Stomach (tissue), 8 donors: ENCODE measurements at regions not wholly inside any gene's neighbourhood (a gene's known extent, or its start where the extent isn't known, plus 50 kb on each side); places are given as distances from the start of the nearest gene placed in this dataset.

Experiments
- DNase-seq, 2 donors: peaks; one replicate each; pipeline versions ENCODE4 v3.0.0 to v3.0.0-alpha.2; 2013 to 2019
- H3K27ac ChIP-seq, 5 donors: fragments of 200-600 bp in 4 of 5; sonication (generic) in 4 of 5; one replicate each; pipeline ENCODE4 v1.5.1; 2013 to 2019; ENCODE audit warnings: mild to moderate bottlenecking in 1 of 5, moderate library complexity in 1 of 5
- H3K27me3 ChIP-seq, 3 donors: fragments of 200-600 bp; sonication (generic); one replicate each; pipeline ENCODE4 v1.5.1; 2017 to 2019; ENCODE audit warnings: mixed run types in 1 of 3
- H3K36me3 ChIP-seq, 4 donors: fragments of 200-600 bp; sonication (generic); 1 replicate in 3 of 4; 2 replicates in 1 of 4; pipeline ENCODE4 v1.5.1; 2016 to 2019
- H3K4me1 ChIP-seq, 4 donors: fragments of 200-600 bp; sonication (generic); one replicate each; pipeline ENCODE4 v1.5.1; 2016 to 2019
- H3K4me3 ChIP-seq, 4 donors: fragments of 200-600 bp; sonication (generic) in 3 of 4; one replicate each; pipeline ENCODE4 v1.5.1; 2016 to 2019; ENCODE audit warnings: mild to moderate bottlenecking in 1 of 4
- H3K9me3 ChIP-seq, 4 donors: fragments of 200-600 bp; sonication (generic); one replicate each; pipeline ENCODE4 v1.5.1; 2016 to 2019
- EP300 ChIP-seq: sonication (generic); formaldehyde crosslinking; IDR thresholded peaks from one replicate; pipeline ENCODE4 v1.6.1; 2017; ENCODE audit warnings: antibody characterized with exemption
- POLR2A ChIP-seq, 4 donors: fragments of 450-650 bp; IDR thresholded peaks; one replicate each; pipeline ENCODE4 v1.6.1; 2016; ENCODE audit warnings: antibody characterized with exemption in 4 of 4, control low read depth in 2 of 4, mild to moderate bottlenecking in 1 of 4, moderate library complexity in 1 of 4
- POLR2AphosphoS5 ChIP-seq, 3 donors: sonication (generic); formaldehyde crosslinking; IDR thresholded peaks; one replicate each; pipeline ENCODE4 v1.6.1; 2016; ENCODE audit warnings: antibody characterized with exemption in 3 of 3
- WGBS, 5 donors: extraction: QIAGEN DNeasy Blood & Tissue Kit in 3 of 5; methylation state at CpG; one replicate each; pipeline versions ENCODE4 v1.1.5 to v1.1.7; 2013 to 2018; 5-methylcytosine and 5-hydroxymethylcytosine counted together
- intact Hi-C: fragments of 100-400 bp; cut with DNase I; formaldehyde crosslinking; loops from one replicate; pipeline ENCODE4 v1.15.1; 2023; ENCODE audit warnings: low total_unique reads
- TF ChIP-seq, protein P1 (sequence below), 7 experiments: fragments of 450-650 bp in 4 of 7; fragments of 200-600 bp in 3 of 7; sonication (generic) in 3 of 7; IDR thresholded peaks; one replicate each; pipeline ENCODE4 v1.5.1; 2016 to 2019; ENCODE audit warnings: antibody characterized with exemption in 7 of 7, control low read depth in 2 of 7, mild to moderate bottlenecking in 1 of 7
- donor health status: healthy with polysubstance abuse.
- donor health status: Bipolar disorder and iron deficiency.
- donor health status: healthy.

GRCh38 chr13:61684976-61685681, 269.5 kb upstream of the PCDH20 start:
- DNase-seq: no peak
- WGBS, 5 donors: 58 to 73% (median 64%) methylated on average over 4 of the region's 4 CpGs
- Histone ChIP-seq H3K27ac (no peak overlapping the region), H3K4me1 (no peaks in the 10 kb centered on the region), H3K9me3 (no peaks in the 10 kb centered on the region), H3K27me3 (no peaks in the 10 kb centered on the region), H3K4me3 (no peak overlapping the region), H3K36me3 (no peaks in the 10 kb centered on the region)
- intact Hi-C loops: no loop called here
- TF ChIP-seq POLR2A (IDR thresholded peaks at IDR 0.05) (no peak), POLR2AphosphoS5 (IDR thresholded peaks at IDR 0.05) (no peak), EP300 (no peak)
- TF ChIP-seq, protein P1, sequence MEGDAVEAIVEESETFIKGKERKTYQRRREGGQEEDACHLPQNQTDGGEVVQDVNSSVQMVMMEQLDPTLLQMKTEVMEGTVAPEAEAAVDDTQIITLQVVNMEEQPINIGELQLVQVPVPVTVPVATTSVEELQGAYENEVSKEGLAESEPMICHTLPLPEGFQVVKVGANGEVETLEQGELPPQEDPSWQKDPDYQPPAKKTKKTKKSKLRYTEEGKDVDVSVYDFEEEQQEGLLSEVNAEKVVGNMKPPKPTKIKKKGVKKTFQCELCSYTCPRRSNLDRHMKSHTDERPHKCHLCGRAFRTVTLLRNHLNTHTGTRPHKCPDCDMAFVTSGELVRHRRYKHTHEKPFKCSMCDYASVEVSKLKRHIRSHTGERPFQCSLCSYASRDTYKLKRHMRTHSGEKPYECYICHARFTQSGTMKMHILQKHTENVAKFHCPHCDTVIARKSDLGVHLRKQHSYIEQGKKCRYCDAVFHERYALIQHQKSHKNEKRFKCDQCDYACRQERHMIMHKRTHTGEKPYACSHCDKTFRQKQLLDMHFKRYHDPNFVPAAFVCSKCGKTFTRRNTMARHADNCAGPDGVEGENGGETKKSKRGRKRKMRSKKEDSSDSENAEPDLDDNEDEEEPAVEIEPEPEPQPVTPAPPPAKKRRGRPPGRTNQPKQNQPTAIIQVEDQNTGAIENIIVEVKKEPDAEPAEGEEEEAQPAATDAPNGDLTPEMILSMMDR (IDR thresholded peaks at IDR 0.05): no peak

GRCh38 chr13:61672756-61673155, 257.1 kb upstream of the PCDH20 start:
- intact Hi-C loops: no loop called here
- Histone ChIP-seq H3K27me3 (no peaks in the 10 kb centered on the region), H3K9me3 (no peaks in the 10 kb centered on the region), H3K36me3 (no peaks in the 10 kb centered on the region), H3K4me1 (no peaks in the 10 kb centered on the region), H3K27ac (no peak overlapping the region), H3K4me3 (no peak overlapping the region)
- 76 to 87% (median 81%) methylated on average over 4 of the region's 4 CpGs for WGBS, 5 donors
- no peak for TF ChIP-seq POLR2A (IDR thresholded peaks at IDR 0.05)
- no peak for TF ChIP-seq POLR2AphosphoS5 (IDR thresholded peaks at IDR 0.05)
- TF ChIP-seq, protein P1 (IDR thresholded peaks at IDR 0.05): no peak
- TF ChIP-seq EP300: no peak
- DNase-seq: no peak

GRCh38 chr13:61670384-61671161, 254.9 kb upstream of the PCDH20 start:
- 90 to 96% (median 93%) methylated on average over 19 of the region's 19 CpGs for WGBS, 5 donors
- Histone ChIP-seq H3K9me3 (no peaks in the 10 kb centered on the region), H3K4me3 (no peak overlapping the region), H3K36me3 (no peaks in the 10 kb centered on the region), H3K27ac (no peak overlapping the region), H3K4me1 (peaks cover 0 to 2% (median 0%) of the 10 kb centered on the region in 4 donors), H3K27me3 (no peaks in the 10 kb centered on the region)
- intact Hi-C loops: no loop called here
- no peak for DNase-seq
- no peak for TF ChIP-seq POLR2A (IDR thresholded peaks at IDR 0.05)
- no peak for TF ChIP-seq EP300
- no peak for TF ChIP-seq POLR2AphosphoS5 (IDR thresholded peaks at IDR 0.05)
- TF ChIP-seq, protein P1 (IDR thresholded peaks at IDR 0.05): no peak

DNA sequence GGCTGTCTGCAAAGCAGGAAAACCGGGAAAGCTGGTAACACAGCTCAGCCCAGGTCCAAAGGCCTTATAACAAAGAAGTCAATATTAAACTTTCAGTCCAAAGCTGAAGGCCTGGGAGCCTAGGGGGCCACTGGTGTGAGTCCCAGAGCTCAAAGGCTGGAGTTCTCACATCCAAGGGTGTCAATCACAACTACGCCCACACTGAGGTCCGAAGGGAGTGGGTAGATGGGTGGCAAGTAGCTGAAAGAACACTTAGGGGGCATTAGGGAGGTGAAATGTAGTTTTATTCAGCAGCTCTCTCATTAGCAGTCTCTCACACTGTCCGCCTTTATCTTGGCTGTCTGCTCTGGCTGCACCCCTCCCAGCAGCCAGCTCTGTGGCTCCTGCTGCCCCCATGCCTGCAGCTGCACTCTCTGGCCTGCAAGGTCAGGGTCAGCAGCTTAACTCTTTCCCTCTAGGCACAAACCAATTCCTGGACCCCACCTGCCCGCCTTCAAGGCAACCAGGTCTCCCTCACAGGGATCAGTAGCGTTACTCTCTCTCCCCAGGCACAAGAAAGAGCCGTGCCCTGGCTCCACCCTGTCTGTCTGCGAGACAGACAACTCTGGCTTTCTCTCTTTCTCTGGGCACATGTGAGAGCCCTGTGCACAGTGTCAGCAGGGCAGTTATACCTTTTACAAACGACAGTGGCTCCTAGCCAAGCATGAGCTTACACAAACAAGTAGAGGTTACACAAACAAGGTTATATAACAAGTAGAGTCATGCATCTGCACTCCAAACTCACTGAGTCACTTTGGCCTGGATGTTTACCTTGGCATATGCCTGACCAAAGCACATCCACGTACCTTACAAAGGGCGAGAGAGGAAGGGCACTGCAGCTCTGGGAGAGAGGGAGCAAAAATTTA, 249.4 kb upstream of the PCDH20 start:
- intact Hi-C loops: no loop called here
- WGBS, 5 donors: 40 to 52% (median 43%) methylated on average over 11 of the region's 11 CpGs
- DNase-seq: peak; percentile 61 to 81
- Histone ChIP-seq H3K4me3 (no peak overlapping the region), H3K4me1 (peaks cover 0 to 4% (median 0%) of the 10 kb centered on the region in 4 donors), H3K36me3 (no peaks in the 10 kb centered on the region), H3K27ac (no peak overlapping the region), H3K9me3 (no peaks in the 10 kb centered on the region), H3K27me3 (no peaks in the 10 kb centered on the region)
- TF ChIP-seq, protein P1 (IDR thresholded peaks at IDR 0.05): no peak
- peak in 2 of 3 donors; percentile 37 to 68 for TF ChIP-seq POLR2AphosphoS5 (IDR thresholded peaks at IDR 0.05)
